CD14-positive monocyte (primary cell): ENCODE measurements at regions not wholly inside any gene's neighbourhood (a gene's known extent, or its start where the extent isn't known, plus 50 kb on each side); places are given as distances from the start of the nearest gene placed in this dataset.
"Not testable (repeated sequence)": the region's sequence is repeated elsewhere in the genome, so short reads cannot be mapped to it uniquely, and the experiment has no call there.

Experiments used
- DNase-seq, 3 donors: peaks; one replicate each; pipeline ENCODE4 v3.0.0-alpha.2; 2011 to 2022
- H2AFZ ChIP-seq: 2 replicates; pipeline ENCODE4 v1.6.0; 2012; ENCODE audit warnings: mild to moderate bottlenecking, low read depth, low read length, inconsistent platforms; ENCODE audit not compliant: insufficient read depth, poor library complexity, severe bottlenecking
- H3K27ac ChIP-seq, 2 donors: 1 replicate in 1 of 2; 2 replicates in 1 of 2; pipeline ENCODE4 v1.5.1; 2012 to 2013; ENCODE audit warnings: low read length in 2 of 2, control low read depth in 1 of 2, inconsistent platforms in 1 of 2, low read depth in 1 of 2, mild to moderate bottlenecking in 1 of 2
- H3K27me3 ChIP-seq, 2 donors: one replicate each; pipeline versions ENCODE4 v1.6.0 to v1.6.1; 2011 to 2013; ENCODE audit warnings: low read length in 2 of 2; ENCODE audit not compliant: control insufficient read depth in 2 of 2, insufficient read depth in 2 of 2
- H3K36me3 ChIP-seq, 2 donors: replicated peaks in 1 of 2; 1 replicate in 1 of 2; 2 replicates in 1 of 2; pipeline versions ENCODE4 v1.5.1 to v1.6.1; 2012 to 2013; ENCODE audit warnings: low read length in 2 of 2, control low read depth in 1 of 2, inconsistent platforms in 1 of 2, mild to moderate bottlenecking in 1 of 2; ENCODE audit not compliant: insufficient read depth in 2 of 2, control insufficient read depth in 1 of 2
- H3K4me1 ChIP-seq, 2 donors: 1 replicate in 1 of 2; 2 replicates in 1 of 2; pipeline versions ENCODE4 v1.5.1 to v1.6.1; 2012 to 2013; ENCODE audit warnings: low read length in 2 of 2, control low read depth in 1 of 2, inconsistent platforms in 1 of 2, mild to moderate bottlenecking in 1 of 2, moderate library complexity in 1 of 2; ENCODE audit not compliant: insufficient read depth in 2 of 2, control insufficient read depth in 1 of 2
- H3K4me2 ChIP-seq: replicated peaks from 2 replicates; pipeline ENCODE3; 2012; ENCODE audit warnings: low read length, moderate library complexity, mild to moderate bottlenecking; ENCODE audit not compliant: poor library complexity, severe bottlenecking; ENCODE audit errors: extremely low read depth
- H3K4me3 ChIP-seq, 3 experiments: fragments of 200-600 bp in 1 of 3; sonication (generic) in 1 of 3; replicated peaks in 1 of 3; 1 replicate in 2 of 3; 2 replicates in 1 of 3; pipeline ENCODE4 v1.5.1; 2011 to 2013; ENCODE audit warnings: low read length in 3 of 3, mild to moderate bottlenecking in 3 of 3, control low read depth in 2 of 3, low read depth in 2 of 3, inconsistent platforms in 1 of 3, moderate library complexity in 1 of 3
- H3K79me2 ChIP-seq: 2 replicates; pipeline ENCODE4 v1.6.0; 2012; ENCODE audit warnings: mild to moderate bottlenecking, control low read depth, inconsistent platforms, low read length, moderate library complexity; ENCODE audit not compliant: insufficient read depth
- H3K9ac ChIP-seq: 2 replicates; pipeline ENCODE4 v1.6.0; 2017; ENCODE audit warnings: low read length, mild to moderate bottlenecking; ENCODE audit not compliant: insufficient read depth, poor library complexity, severe bottlenecking
- H3K9me3 ChIP-seq, 2 donors: replicated peaks in 1 of 2; 1 replicate in 1 of 2; 2 replicates in 1 of 2; pipeline versions ENCODE4 v1.5.1 to v1.6.1; 2012 to 2013; ENCODE audit warnings: low read length in 2 of 2, control low read depth in 1 of 2; ENCODE audit not compliant: control insufficient read depth in 1 of 2, insufficient read depth in 1 of 2
- H4K20me1 ChIP-seq: 2 replicates; pipeline ENCODE4 v1.6.0; 2012; ENCODE audit warnings: mild to moderate bottlenecking, low read length, control low read depth, moderate library complexity; ENCODE audit not compliant: insufficient read depth
- H3K27ac Mint-ChIP-seq, 7 donors: one replicate each; pipeline ENCODE4 v1.8.0; 2020; ENCODE audit warnings: mild to moderate bottlenecking in 7 of 7, mixed read lengths in 7 of 7, moderate library complexity in 6 of 7, inconsistent platforms in 2 of 7
- H3K27me3 Mint-ChIP-seq, 3 donors: one replicate each; pipeline ENCODE4 v1.8.0; 2021 to 2022; ENCODE audit warnings: low read depth in 3 of 3, mild to moderate bottlenecking in 3 of 3, mixed read lengths in 3 of 3, moderate library complexity in 3 of 3, inconsistent platforms in 1 of 3
- H3K36me3 Mint-ChIP-seq, 2 donors: one replicate each; pipeline ENCODE4 v1.8.0; 2020; ENCODE audit warnings: mixed read lengths in 2 of 2, inconsistent platforms in 1 of 2, mild to moderate bottlenecking in 1 of 2
- H3K4me1 Mint-ChIP-seq: one replicate; pipeline ENCODE4 v1.8.0; 2020; ENCODE audit warnings: mild to moderate bottlenecking, mixed read lengths
- H3K4me3 Mint-ChIP-seq, 2 donors: one replicate each; pipeline ENCODE4 v1.8.0; 2020; ENCODE audit warnings: mild to moderate bottlenecking in 2 of 2, mixed read lengths in 2 of 2, moderate library complexity in 1 of 2
- H3K9me3 Mint-ChIP-seq, 7 donors: one replicate each; pipeline ENCODE4 v1.8.0; 2020 to 2022; ENCODE audit warnings: mixed read lengths in 7 of 7, mild to moderate bottlenecking in 6 of 7, moderate library complexity in 6 of 7, inconsistent platforms in 2 of 7
- WGBS: methylation state at CpG from one replicate; pipeline ENCODE4 v1.1.5; 2013; ENCODE audit warnings: missing lambda C conversion rate; ENCODE audit not compliant: insufficient coverage; 5-methylcytosine and 5-hydroxymethylcytosine counted together
- intact Hi-C, 2 donors: fragments of 100-400 bp; cut with micrococcal nuclease; formaldehyde crosslinking; loops; one replicate each; pipeline versions ENCODE4 v1.15.0 to v1.15.1; 2023
- TF ChIP-seq, protein P1 (sequence below): fragments of 200-600 bp; IDR thresholded peaks from one replicate; pipeline ENCODE4 v1.8.0; 2022; ENCODE audit warnings: antibody characterized with exemption, mild to moderate bottlenecking

- TF ChIP-seq, protein P1, sequence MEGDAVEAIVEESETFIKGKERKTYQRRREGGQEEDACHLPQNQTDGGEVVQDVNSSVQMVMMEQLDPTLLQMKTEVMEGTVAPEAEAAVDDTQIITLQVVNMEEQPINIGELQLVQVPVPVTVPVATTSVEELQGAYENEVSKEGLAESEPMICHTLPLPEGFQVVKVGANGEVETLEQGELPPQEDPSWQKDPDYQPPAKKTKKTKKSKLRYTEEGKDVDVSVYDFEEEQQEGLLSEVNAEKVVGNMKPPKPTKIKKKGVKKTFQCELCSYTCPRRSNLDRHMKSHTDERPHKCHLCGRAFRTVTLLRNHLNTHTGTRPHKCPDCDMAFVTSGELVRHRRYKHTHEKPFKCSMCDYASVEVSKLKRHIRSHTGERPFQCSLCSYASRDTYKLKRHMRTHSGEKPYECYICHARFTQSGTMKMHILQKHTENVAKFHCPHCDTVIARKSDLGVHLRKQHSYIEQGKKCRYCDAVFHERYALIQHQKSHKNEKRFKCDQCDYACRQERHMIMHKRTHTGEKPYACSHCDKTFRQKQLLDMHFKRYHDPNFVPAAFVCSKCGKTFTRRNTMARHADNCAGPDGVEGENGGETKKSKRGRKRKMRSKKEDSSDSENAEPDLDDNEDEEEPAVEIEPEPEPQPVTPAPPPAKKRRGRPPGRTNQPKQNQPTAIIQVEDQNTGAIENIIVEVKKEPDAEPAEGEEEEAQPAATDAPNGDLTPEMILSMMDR, result no peak
- H3K27me3 ChIP-seq, result no peaks in the 10 kb centered on the region
- no peak overlapping the region for H2AFZ ChIP-seq
- H3K36me3 Mint-ChIP-seq, result no peaks in the 10 kb centered on the region
- H3K4me3 Mint-ChIP-seq, result no peak overlapping the region
- H3K27me3 Mint-ChIP-seq, result peaks cover 0 to 2% (median 1%) of the 10 kb centered on the region in 3 donors
- H3K9me3 ChIP-seq, result no peaks in the 10 kb centered on the region
- intact Hi-C loops, result no loop called here
- H3K4me3 ChIP-seq, result no peak overlapping the region
- DNase-seq, result no peak
- peaks cover 17% of the 10 kb centered on the region for H3K4me1 Mint-ChIP-seq
- peaks cover 0 to 8% (median 3%) of the 10 kb centered on the region in 7 donors for H3K9me3 Mint-ChIP-seq
- WGBS, result 0% methylated on average over 1 of the region's 1 CpG
- H3K36me3 ChIP-seq, result no peaks in the 10 kb centered on the region
- no peak overlapping the region for H3K9ac ChIP-seq
- no peak overlapping the region for H3K27ac Mint-ChIP-seq
- no peak overlapping the region for H3K4me2 ChIP-seq
- H3K79me2 ChIP-seq, result no peaks in the 10 kb centered on the region
- peaks cover 15 to 23% of the 10 kb centered on the region in 2 donors for H3K4me1 ChIP-seq
- no peak overlapping the region for H3K27ac ChIP-seq
- H4K20me1 ChIP-seq, result no peaks in the 10 kb centered on the region
Measured at GRCh38 chr12:59486827-59487226, 109.0 kb upstream of the SLC16A7 start.

GRCh38 chr12:59484575-59484974, 111.3 kb upstream of the SLC16A7 start:
- Mint-ChIP-seq H3K4me3 (no peak overlapping the region), H3K27me3 (peaks cover 0 to 2% (median 0%) of the 10 kb centered on the region in 3 donors)
- H3K79me2 ChIP-seq, result no peaks in the 10 kb centered on the region

DNA sequence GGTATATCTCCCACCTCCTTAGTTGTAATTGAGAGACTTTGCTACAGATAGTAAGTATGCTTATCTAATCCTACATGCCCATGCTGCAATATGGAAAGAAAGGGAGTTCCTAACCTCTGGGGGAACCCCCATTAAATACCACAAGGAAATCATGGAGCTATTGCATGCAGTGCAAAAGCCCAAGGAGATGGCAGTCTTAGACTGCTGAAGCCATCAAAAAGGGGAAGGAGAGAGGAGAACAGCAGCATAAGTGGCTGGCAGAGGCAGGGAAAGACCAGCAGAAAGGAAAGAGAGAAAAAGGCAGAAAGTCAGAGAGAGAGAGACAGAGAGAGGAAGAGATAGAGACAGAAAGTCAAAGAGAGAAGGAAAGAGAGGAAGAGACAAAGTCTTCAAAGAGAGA, 121.6 kb upstream of the SLC16A7 start:
- Mint-ChIP-seq H3K9me3 (peaks cover 9 to 17% (median 11%) of the 10 kb centered on the region in 7 donors), H3K27ac (peak overlapping the region in 1 of 7 donors; percentile 1), H3K4me1 (peaks cover 15% of the 10 kb centered on the region)
- H2AFZ ChIP-seq, H3K9ac ChIP-seq, H3K4me3 Mint-ChIP-seq, H3K36me3 Mint-ChIP-seq, H3K27me3 ChIP-seq, H3K4me3 ChIP-seq, H4K20me1 ChIP-seq, H3K27ac ChIP-seq, H3K4me2 ChIP-seq, H3K27me3 Mint-ChIP-seq, intact Hi-C loops, H3K79me2 ChIP-seq, H3K4me1 ChIP-seq, H3K9me3 ChIP-seq, H3K36me3 ChIP-seq: not testable (repeated sequence)
- peak in 2 of 3 donors; percentile 2 to 12 for DNase-seq

More at GRCh38 chr12:59484575-59484974, 111.3 kb upstream of the SLC16A7 start:
- TF ChIP-seq, protein P1, result no peak
- Histone ChIP-seq H3K9me3 (no peaks in the 10 kb centered on the region), H3K36me3 (no peaks in the 10 kb centered on the region), H2AFZ (no peak overlapping the region), H3K4me1 (peaks cover 7 to 14% of the 10 kb centered on the region in 2 donors), H3K27ac (no peak overlapping the region), H3K4me3 (no peak overlapping the region), H3K9ac (no peak overlapping the region), H3K27me3 (no peaks in the 10 kb centered on the region), H3K4me2 (no peak overlapping the region), H4K20me1 (no peaks in the 10 kb centered on the region)
- no peak overlapping the region for H3K27ac Mint-ChIP-seq
- H3K36me3 Mint-ChIP-seq, result no peaks in the 10 kb centered on the region
- H3K4me1 Mint-ChIP-seq, result peaks cover 12% of the 10 kb centered on the region
- H3K9me3 Mint-ChIP-seq, result peaks cover 0 to 12% (median 3%) of the 10 kb centered on the region in 7 donors
- intact Hi-C loops, result no loop called here
- peak; percentile 8 to 31 (median 19) for DNase-seq
